SH-SY5Y (cell line): ENCODE measurements at regions not wholly inside any gene's neighbourhood (a gene's known extent, or its start where the extent isn't known, plus 50 kb on each side); places are given as distances from the start of the nearest gene placed in this dataset.

Experiments
- GATA2 ChIP-seq: IDR thresholded peaks from 2 replicates; pipeline ENCODE4 v1.6.1; 2011; ENCODE audit warnings: mild to moderate bottlenecking, low read depth, low read length
- GATA3 ChIP-seq: IDR thresholded peaks from 2 replicates; pipeline ENCODE4 v1.6.1; 2011; ENCODE audit warnings: low read depth, mild to moderate bottlenecking, low read length, moderate library complexity

DNA sequence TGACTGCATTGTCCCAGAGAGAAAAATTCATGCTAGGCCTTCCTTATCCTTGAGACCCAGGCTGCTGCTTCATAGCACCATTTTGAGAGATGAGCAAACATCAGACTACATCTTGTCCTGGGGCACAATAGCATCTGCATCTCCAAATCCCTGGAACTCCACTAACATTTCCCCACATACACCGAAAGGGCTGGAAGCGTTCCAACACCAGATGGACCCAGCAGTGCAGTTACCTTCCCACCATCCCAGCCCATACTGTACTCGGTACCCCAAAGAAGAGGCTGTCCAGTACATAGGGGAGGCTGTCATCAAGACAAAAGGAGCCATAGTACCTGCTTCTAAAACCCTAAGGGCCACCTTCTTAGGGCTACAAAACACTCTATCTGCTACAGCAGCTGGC, 547.2 kb upstream of the CHORDC1 start:
- TF ChIP-seq GATA3 (no peak), GATA2 (no peak)

DNA sequence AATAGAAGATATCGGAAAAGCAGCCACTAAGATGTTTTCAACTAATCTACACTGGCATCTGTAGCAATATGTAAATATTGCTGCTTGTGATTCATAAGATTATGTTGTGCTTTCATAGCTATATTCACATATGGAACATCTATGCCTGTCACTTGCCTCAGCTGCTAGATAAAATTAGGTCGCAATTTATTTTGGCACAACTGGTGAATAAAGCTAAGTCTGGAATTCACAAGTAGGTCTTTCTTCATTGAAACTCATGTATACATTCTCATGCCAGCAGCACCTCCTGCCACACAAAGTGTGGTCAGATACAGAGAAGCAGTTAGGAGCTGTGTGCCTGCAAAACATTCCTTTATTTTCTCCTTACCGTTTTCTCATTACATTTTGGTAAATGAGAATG, 543.3 kb upstream of the CHORDC1 start:
- no peak for TF ChIP-seq GATA2
- TF ChIP-seq GATA3 = no peak

DNA sequence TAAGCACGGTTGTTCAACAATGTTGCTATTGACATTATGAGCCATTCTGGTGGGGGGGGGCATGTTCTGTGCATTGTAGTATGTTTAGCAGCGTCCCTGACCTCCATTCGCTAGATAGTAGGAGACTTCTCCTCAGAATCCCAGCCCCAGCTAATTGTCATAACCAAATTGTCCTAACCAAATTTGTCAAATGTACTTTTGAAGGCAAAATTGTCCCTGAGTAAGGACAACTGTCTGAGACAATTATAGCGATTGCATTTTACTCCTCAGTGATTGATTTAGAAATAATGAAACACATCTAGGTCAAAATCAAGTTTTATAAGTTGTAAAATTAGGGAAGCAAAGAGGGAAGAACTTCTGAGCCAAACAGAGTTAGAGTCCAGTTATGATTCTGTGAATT, 541.8 kb upstream of the CHORDC1 start:
- no peak for TF ChIP-seq GATA3

DNA sequence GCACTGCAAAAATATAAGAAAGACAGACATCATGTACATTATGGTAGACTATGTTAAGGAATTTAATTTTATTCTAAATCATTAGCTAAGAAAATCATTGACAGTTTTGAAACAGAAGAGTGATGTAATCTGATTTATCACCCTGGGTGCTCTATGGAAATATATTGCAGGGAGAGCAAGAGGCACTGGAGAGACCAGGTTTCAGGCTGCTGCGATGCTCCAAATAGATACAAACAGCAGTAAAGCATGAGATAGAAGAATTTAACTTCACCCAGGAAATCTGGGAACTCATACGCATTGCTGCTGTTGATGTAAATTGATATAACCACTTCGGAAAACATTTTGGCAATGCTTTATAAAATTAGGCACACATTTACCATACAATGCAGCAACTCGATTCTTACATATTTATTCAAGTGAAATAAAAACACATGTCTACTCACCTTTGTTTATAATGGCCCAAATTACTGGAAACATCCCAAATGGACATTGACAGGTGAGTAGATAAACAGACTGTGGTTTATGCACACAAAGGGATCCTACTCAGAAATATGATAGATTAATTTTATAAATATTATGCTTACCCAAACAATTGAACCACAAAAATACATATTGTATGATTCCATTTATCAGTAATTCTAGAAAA, 535.1 kb upstream of the CHORDC1 start:
- TF ChIP-seq GATA3 (no peak), GATA2 (no peak)

DNA sequence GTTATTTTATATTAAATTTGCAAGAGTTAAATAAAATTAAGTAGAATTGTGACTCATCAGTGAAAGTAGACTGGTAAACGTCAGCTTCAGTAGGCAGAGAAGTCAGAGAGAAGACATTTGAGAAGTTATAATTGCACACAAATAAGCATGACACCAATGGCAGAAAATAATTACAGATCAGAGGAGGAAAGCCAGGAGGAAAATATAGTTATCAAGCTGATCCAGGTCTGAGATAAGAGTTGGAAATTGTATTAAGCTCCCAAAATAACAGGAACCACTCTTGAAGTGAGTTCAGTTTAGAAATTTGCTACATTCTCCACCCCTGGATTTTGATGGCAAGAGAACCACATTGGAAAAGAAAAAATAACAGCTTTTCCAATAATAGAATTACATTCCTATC, 533.8 kb upstream of the CHORDC1 start:
- TF ChIP-seq GATA3 = peak; percentile 80
- no peak; the same call in 1 of the 2 replicates for TF ChIP-seq GATA2

DNA sequence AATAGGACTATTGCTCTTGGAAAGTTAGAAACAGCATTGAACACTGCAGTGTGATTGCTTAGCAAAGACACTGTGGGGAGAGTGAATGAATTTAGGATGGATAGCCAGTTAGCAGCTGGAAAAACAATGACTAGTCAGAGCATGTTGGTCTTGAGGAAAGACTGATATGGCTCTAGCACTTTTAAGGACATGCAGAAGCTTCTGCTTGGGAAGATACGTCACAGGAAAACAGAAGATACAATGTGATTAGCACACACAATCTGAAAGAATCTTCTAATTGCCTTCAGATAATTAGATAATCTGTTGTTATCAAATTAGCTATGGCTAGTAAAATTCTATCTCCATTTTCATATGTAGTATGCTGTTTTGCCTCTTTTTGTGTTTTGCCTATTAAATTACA, 530.7 kb upstream of the CHORDC1 start:
- TF ChIP-seq GATA3 = no peak
- TF ChIP-seq GATA2 = no peak

DNA sequence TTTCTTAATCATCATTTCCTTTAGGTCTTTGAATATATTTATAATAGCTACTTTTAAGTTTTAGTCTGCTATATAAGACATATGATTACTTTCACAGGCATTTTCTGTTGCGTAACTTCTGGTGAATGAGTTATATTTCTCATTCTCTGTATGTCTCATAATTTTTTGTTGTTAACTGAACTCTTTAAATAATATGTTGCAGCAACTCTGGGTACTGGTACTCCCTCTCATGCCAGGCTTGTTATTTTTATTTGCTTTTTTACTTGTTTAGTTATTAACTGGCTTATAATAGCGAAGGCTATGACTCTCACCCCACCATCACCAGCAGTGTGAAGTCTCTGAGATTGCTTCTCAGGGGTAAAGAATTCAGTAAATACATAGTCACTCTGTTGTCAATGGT, 524.2 kb upstream of the CHORDC1 start:
- TF ChIP-seq GATA3 (no peak), GATA2 (no peak)

DNA sequence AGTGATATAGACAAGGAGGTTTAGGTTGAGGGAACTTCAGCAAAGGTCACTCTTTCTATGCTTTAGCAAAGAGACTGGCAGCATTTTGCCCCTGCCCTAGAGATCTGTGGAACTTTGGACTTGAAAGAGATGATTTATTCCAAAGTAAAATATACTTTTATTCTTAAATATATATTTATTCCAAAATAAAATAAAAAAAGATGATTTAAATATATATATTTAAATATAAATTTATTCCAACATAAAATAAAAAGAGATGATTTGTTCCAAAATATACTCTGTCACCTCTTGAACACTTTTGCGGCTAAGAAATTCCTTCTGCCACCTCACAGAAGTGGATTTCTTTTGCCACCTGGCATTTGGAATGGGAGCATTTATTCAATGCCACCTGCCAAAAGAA, 521.3 kb upstream of the CHORDC1 start:
- TF ChIP-seq GATA3 (no peak), GATA2 (no peak)

DNA sequence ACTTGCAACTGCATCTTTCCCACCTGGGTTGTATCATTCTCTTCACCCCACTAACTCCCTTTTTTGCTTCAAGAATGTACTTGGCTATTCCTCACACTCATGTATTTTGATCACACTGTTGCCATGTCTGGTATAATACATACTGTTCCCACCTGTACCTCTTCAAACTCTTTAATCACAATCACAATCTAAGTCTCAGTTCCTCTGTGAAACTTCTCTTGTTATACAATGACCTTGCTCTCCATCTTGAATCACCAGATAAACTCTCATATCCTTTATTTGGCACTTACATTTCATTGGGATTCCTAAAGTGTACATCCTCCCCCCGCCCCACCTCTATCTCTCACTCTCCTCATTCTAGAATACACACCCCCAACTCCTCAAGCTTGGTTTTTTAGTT, 516.0 kb upstream of the CHORDC1 start:
- TF ChIP-seq GATA2 (no peak), GATA3 (no peak)

DNA sequence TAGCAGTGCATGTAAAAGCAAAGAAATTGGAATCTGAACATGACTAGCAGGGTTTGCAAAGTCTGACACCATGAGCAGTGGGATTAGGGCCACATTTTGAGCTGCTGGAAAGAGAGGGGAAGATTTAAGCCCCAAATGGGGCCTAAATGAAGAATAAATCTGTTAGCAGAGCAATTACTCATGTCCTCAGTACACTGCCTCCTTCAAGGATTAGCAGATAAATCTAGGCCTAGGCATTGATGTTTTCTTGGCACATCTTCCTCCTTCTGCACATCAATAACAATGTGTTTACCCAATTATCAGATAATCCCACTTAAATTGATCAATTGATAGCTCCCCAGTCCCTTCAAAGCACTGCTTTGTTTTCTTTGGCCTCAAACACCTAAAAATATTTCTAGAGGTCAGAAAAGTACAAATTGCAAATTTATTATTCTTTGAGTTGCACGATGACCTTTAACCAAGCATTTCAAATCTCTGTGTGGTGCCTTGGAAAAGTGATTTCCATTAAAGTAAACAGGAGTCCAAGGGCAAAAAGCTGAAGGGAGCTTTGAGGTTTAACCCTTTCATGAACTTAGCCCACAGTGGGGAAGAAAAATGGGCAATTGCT, 514.7 kb upstream of the CHORDC1 start:
- TF ChIP-seq GATA2 (no peak), GATA3 (no peak)

DNA sequence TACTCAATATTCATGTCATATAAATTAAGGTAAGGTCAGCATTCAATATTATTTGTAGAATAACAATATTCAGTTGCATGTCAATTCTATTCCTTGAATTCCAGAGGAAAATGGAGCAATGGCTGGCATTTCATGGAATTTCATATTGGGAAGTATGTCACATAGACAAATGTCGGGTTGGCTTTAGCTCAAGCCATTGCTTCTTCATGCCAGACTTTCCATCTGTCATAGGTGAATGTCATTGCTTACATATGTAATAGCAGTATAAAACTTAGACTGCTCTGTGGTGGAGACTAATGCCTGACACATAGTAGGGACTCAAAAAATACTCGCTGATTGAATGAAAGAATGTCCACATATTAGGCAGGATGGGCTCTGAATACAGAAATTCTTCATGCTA, 509.6 kb upstream of the CHORDC1 start:
- no peak for TF ChIP-seq GATA2
- no peak for TF ChIP-seq GATA3

DNA sequence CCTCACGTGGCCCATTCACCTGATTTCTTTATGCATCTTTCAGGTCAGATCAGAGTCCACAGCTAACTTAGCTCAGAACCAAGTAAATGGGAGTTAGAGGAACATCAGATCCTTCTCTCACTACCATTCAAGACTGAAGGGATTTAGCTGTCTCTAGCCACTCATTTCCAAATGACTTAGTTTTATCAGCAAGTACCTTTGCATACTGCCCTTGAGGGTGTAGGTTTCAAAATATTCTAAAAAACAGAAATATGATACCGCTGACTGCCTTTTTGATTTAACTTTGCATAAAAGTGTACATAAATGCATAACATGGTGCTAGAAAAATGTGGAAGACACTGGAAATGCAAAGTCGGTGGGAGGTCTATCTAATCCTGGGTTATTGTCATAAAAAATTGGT, 500.6 kb upstream of the CHORDC1 start:
- TF ChIP-seq GATA3 = no peak
- TF ChIP-seq GATA2 = no peak

DNA sequence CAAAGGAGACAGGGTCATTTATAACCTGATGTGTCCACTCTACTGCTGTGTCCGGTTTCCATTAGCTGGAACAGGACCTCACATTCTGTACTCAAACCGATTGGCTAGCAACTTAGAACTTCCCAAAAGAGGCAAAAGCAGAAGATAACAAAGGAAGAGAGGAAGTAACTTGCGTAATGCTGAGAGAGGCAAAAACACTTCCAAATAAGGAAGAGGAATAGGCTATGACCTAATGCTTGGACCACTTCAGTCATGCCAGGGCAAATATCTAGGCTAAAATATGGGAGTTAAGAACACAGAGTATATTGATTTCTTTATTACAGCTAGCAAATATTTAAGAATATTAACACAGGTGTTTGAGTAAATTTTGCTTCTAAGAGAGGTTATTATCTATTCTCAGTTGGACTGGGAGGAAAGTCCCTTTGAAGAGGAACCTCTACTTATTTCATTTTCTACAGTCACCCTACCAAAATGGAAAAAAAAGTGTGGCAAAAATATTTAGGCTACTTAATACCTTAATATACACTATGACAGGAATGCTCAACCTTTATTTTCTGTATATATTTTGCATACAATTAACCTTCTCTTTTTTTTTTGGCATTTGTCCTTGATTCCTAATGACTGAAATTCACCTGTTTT, 499.8 kb upstream of the CHORDC1 start:
- no peak for TF ChIP-seq GATA2
- no peak for TF ChIP-seq GATA3

DNA sequence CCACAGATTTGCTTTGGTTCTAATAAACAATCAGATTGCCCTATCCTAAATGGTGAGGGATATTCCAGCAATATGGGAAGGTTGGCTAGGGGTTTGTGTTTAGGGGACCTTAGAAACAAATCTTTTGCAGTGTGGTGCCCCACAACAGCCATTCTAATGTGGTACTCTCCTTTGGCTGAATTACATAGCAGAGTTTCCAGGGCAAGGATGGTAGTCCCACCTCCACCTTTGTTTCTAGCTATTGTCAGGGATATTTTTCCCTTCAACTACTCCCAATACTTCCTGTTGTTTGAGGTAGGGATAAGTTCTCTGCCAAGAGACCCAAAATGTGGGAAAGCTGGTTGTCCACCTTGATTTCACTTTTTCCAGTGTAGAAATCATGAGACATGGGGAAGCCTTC, 494.7 kb upstream of the CHORDC1 start:
- TF ChIP-seq GATA3 = no peak
- TF ChIP-seq GATA2 = no peak

DNA sequence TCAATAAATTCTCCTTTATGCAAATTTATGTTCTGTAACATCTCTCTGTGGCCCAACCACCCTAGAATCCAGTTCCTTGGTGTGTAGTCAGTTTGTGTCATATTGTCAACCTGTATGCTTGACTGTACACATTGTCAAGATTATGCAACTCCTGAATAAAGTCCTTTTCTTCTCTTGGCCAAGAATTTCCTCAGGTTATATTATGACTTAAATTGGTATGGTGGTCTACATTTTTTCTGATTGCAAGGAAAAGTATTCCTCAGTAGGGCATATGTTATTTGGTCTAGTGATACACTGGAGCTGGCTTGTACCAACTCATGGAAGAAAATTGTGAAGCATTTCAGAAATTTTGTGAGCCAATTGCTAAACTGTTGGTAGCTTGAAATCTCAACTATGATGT, 482.8 kb upstream of the CHORDC1 start:
- TF ChIP-seq GATA2 = no peak
- TF ChIP-seq GATA3 = no peak
